Endothelial cell of umbilical vein (primary cell): ENCODE measurements at regions not wholly inside any gene's neighbourhood (a gene's known extent, or its start where the extent isn't known, plus 50 kb on each side); places are given as distances from the start of the nearest gene placed in this dataset.

ENCODE experiments used
- BruUV-seq: library from RNA; stranded (reverse); fragments of 400-500 nt; replicated peaks from 2 replicates; lab custom pipeline; 2021; lab: Mats Ljungman, UMichigan
- CTCF ChIA-PET: fragments of 300-600, 350-600 bp; sonication (Branson Sonifier 250); formaldehyde crosslinking; loops from one replicate; lab custom pipeline; 2021; ENCODE audit warnings: antibody characterized with exemption, inconsistent platforms; lab: Charles Lee
- POLR2A ChIA-PET: fragments of 300-600, 350-600 bp; sonication (Branson Sonifier 250); formaldehyde crosslinking; loops from one replicate; lab custom pipeline; 2021; ENCODE audit warnings: antibody characterized with exemption, inconsistent platforms; lab: Charles Lee
- DNase-seq: peaks from one replicate; pipeline ENCODE4 v3.0.0-alpha.2; 2011; ENCODE audit warnings: low read depth, low spot score
- FAIRE-seq: peaks from 2 replicates; lab custom pipeline; 2011; peaks lifted over from hg19 to GRCh38; lab: Jason Lieb, UNC
- H2AFZ ChIP-seq: 2 replicates; pipeline ENCODE4 v1.6.0; 2012; ENCODE audit warnings: low read depth, low read length, control low read depth, inconsistent platforms
- H3K27ac ChIP-seq: 2 replicates; pipeline ENCODE4 v1.5.1; 2011; ENCODE audit warnings: low read depth, mild to moderate bottlenecking, control low read depth, low read length, moderate library complexity; ENCODE audit not compliant: insufficient read depth
- H3K27me3 ChIP-seq, 2 experiments: 2 replicates each; pipeline versions ENCODE4 v1.6.0 to v1.6.1; 2011; ENCODE audit warnings: low read length in 2 of 2, mixed read lengths in 1 of 2; ENCODE audit not compliant: control insufficient read depth in 2 of 2, insufficient read depth in 2 of 2
- H3K36me3 ChIP-seq, 2 experiments: 2 replicates in 1 of 2; 3 replicates in 1 of 2; pipeline ENCODE4 v1.5.1; 2011; ENCODE audit warnings: low read length in 2 of 2, mild to moderate bottlenecking in 1 of 2, moderate library complexity in 1 of 2; ENCODE audit not compliant: control insufficient read depth in 2 of 2, insufficient read depth in 2 of 2; ENCODE audit errors: extremely low read depth in 1 of 2
- H3K4me1 ChIP-seq: 3 replicates; pipeline ENCODE4 v1.5.1; 2011; ENCODE audit warnings: mild to moderate bottlenecking, low read length; ENCODE audit not compliant: control insufficient read depth, insufficient read depth; ENCODE audit errors: extremely low read depth
- H3K4me2 ChIP-seq: 2 replicates; pipeline ENCODE4 v1.6.1; 2011; ENCODE audit warnings: low read length, control low read depth, mixed read lengths; ENCODE audit not compliant: insufficient read depth
- H3K4me3 ChIP-seq, 3 experiments: fragments of 200-600 bp in 1 of 3; sonication (generic), shearing (Covaris generic) in 1 of 3; replicated peaks in 1 of 3; 2 replicates each; pipeline ENCODE4 v1.5.1; 2011 to 2016; ENCODE audit warnings: control low read depth in 3 of 3, low read length in 3 of 3, mild to moderate bottlenecking in 2 of 3, inconsistent platforms in 1 of 3, low read depth in 1 of 3, moderate library complexity in 1 of 3; ENCODE audit not compliant: insufficient read depth in 1 of 3
- H3K79me2 ChIP-seq: 2 replicates; pipeline ENCODE4 v1.6.0; 2012; ENCODE audit warnings: low read length, inconsistent platforms; ENCODE audit not compliant: control insufficient read depth, insufficient read depth
- H3K9ac ChIP-seq: replicated peaks from 2 replicates; pipeline ENCODE3; 2011; ENCODE audit warnings: low read length, control low read depth; ENCODE audit not compliant: insufficient read depth; ENCODE audit errors: extremely low read depth
- H3K9me1 ChIP-seq: replicated peaks from 3 replicates; pipeline ENCODE4 v1.6.0; 2011; ENCODE audit warnings: mild to moderate bottlenecking, low read length; ENCODE audit not compliant: control insufficient read depth, insufficient read depth; ENCODE audit errors: extremely low read depth
- H3K9me3 ChIP-seq: replicated peaks from 2 replicates; pipeline ENCODE4 v1.5.1; 2012; ENCODE audit warnings: low read length, inconsistent platforms; ENCODE audit not compliant: control insufficient read depth, insufficient read depth
- H4K20me1 ChIP-seq: replicated peaks from 2 replicates; pipeline ENCODE3; 2011; ENCODE audit warnings: mild to moderate bottlenecking, low read length; ENCODE audit not compliant: control insufficient read depth, insufficient read depth; ENCODE audit errors: extremely low read depth
- EZH2 ChIP-seq: IDR thresholded peaks from 2 replicates; pipeline ENCODE4 v1.6.1; 2012; ENCODE audit warnings: borderline replicate concordance, low read depth, mild to moderate bottlenecking, moderate library complexity, low read length, inconsistent platforms; ENCODE audit not compliant: severe bottlenecking
- FOS ChIP-seq: IDR thresholded peaks from 2 replicates; pipeline ENCODE4 v1.6.1; 2011; ENCODE audit warnings: mild to moderate bottlenecking, low read length, moderate library complexity, borderline replicate concordance; ENCODE audit not compliant: insufficient read depth
- GATA2 ChIP-seq: IDR thresholded peaks from 2 replicates; pipeline ENCODE4 v1.7.0; 2011; ENCODE audit warnings: low read depth, mild to moderate bottlenecking, moderate library complexity, mixed read lengths, low read length; ENCODE audit not compliant: insufficient read length, insufficient read depth
- JUN ChIP-seq: IDR thresholded peaks from 2 replicates; pipeline ENCODE4 v1.6.1; 2011; ENCODE audit warnings: borderline replicate concordance, low read depth; ENCODE audit not compliant: insufficient read length, insufficient read depth
- MAX ChIP-seq: IDR thresholded peaks from 2 replicates; pipeline ENCODE4 v1.6.1; 2011; ENCODE audit not compliant: insufficient read depth, insufficient read length
- MYC ChIP-seq: IDR thresholded peaks from one replicate; pipeline ENCODE4 v1.6.1; 2011; ENCODE audit warnings: mild to moderate bottlenecking, low read depth, low read length
- POLR2A ChIP-seq: IDR thresholded peaks from 2 replicates; pipeline ENCODE4 v1.6.1; 2012; ENCODE audit warnings: low read depth, mild to moderate bottlenecking, control low read depth, low read length
- dilution Hi-C: fragments of 300-500 bp; cut with MboI; formaldehyde crosslinking; loops from one replicate; pipeline ENCODE4 v1.15.0; 2019; ENCODE audit warnings: low sequenced_read_pairs; ENCODE audit not compliant: extremely low pct_ligation_motif_present
- intact Hi-C: fragments of 100-400 bp; cut with micrococcal nuclease; formaldehyde crosslinking; loops from one replicate; pipeline ENCODE4 v1.10.0; 2022
- TF ChIP-seq, protein P1 (sequence below), 2 donors: IDR thresholded peaks; 1 replicate in 1 of 2; 2 replicates in 1 of 2; pipeline ENCODE4 v1.5.1; 2011; ENCODE audit warnings: low read length in 2 of 2, mild to moderate bottlenecking in 2 of 2, moderate library complexity in 2 of 2, control low read depth in 1 of 2, inconsistent platforms in 1 of 2, low read depth in 1 of 2; ENCODE audit not compliant: insufficient read depth in 1 of 2; ENCODE audit errors: extremely low read depth in 1 of 2

DNA sequence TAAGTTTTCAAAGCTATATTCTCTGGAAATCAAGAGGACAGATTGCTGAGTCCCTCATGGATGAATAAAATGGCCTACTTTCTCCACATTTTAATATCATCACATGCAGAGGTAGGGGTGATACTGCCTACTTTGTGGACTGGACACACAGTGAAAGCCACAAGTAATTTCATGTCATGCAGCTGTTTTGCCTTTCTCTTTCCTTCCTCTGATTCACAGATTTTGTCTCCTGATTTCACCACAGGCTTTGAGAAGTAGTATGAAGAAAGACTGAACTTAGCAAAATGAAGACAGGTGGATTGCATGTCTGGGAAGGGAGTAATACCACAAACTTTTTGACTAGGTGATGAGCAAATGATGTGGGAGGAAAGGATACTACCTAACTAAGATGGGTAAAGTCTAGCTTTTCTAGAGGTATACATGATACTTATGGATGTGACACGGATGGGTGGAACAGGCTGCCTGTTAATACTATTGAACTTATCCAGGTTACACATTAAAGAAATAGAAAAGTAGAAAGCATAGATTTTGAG is 478.4 kb upstream of the GOT2 start:
- no peaks in the 10 kb centered on the region for H3K9me1 ChIP-seq
- H3K4me2 ChIP-seq, result no peak overlapping the region
- BruUV-seq, result no TSS peak
- POLR2A ChIA-PET, result no interaction called here
- H4K20me1 ChIP-seq, result no peaks in the 10 kb centered on the region
- no peaks in the 10 kb centered on the region for H3K27me3 ChIP-seq
- CTCF ChIA-PET, result interaction anchor here (3.5 kb wide), 1 partner anchor 13 kb away, joined by 25 read pairs; no protein-coding TSS in a partner anchor
- no peaks in the 10 kb centered on the region for H3K79me2 ChIP-seq
- intact Hi-C loops (loop anchor here (5.0 kb wide), 1 partner anchor 880 kb away; no protein-coding TSS in a partner anchor), dilution Hi-C loops (no loop called here)
- no peak overlapping the region for H3K4me3 ChIP-seq
- peak; percentile 42 for DNase-seq
- no peak for FAIRE-seq
- no peak overlapping the region for H3K9ac ChIP-seq
- no peaks in the 10 kb centered on the region for H3K36me3 ChIP-seq
- TF ChIP-seq FOS (no peak), MYC (no peak), JUN (no peak), POLR2A (no peak), EZH2 (no peak), GATA2 (peak; percentile 63), MAX (no peak)
- TF ChIP-seq, protein P1, sequence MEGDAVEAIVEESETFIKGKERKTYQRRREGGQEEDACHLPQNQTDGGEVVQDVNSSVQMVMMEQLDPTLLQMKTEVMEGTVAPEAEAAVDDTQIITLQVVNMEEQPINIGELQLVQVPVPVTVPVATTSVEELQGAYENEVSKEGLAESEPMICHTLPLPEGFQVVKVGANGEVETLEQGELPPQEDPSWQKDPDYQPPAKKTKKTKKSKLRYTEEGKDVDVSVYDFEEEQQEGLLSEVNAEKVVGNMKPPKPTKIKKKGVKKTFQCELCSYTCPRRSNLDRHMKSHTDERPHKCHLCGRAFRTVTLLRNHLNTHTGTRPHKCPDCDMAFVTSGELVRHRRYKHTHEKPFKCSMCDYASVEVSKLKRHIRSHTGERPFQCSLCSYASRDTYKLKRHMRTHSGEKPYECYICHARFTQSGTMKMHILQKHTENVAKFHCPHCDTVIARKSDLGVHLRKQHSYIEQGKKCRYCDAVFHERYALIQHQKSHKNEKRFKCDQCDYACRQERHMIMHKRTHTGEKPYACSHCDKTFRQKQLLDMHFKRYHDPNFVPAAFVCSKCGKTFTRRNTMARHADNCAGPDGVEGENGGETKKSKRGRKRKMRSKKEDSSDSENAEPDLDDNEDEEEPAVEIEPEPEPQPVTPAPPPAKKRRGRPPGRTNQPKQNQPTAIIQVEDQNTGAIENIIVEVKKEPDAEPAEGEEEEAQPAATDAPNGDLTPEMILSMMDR (IDR thresholded peaks at IDR 0.05; ENCODE audit: extremely low read depth in 1 of 2, insufficient read depth in 1 of 2, low read depth in 1 of 2, low read length in 2 of 2), result no peak
- H3K27ac ChIP-seq, result no peak overlapping the region
- H3K4me1 ChIP-seq, result peaks cover 33% of the 10 kb centered on the region
- H3K9me3 ChIP-seq, result no peaks in the 10 kb centered on the region
- H2AFZ ChIP-seq, result no peak overlapping the region
